GM19452 (cell line): ENCODE measurements at regions not wholly inside any gene's neighbourhood (a gene's known extent, or its start where the extent isn't known, plus 50 kb on each side); places are given as distances from the start of the nearest gene placed in this dataset.

ENCODE experiments used
- ATAC-seq: cut with Tn5 transposase; IDR thresholded peaks from one replicate; pipeline ENCODE4 v1.9.1; 2021; ENCODE audit not compliant: unreplicated experiment

- no peak for ATAC-seq
These were observed 139.2 kb downstream of the LINC00632 start for GRCh38 chrX:140848800-140849199.

- no peak for ATAC-seq
These were observed 141.7 kb upstream of the SPANXB1 start for GRCh38 chrX:140860718-140861117.

GRCh38 chrX:140866446-140866845 lies 135.9 kb upstream of the SPANXB1 start:
- no peak for ATAC-seq

- ATAC-seq: no peak
These were observed 89.8 kb upstream of the SPANXB1 start for GRCh38 chrX:140912606-140913005.

- no peak for ATAC-seq
These were observed 88.4 kb upstream of the SPANXB1 start for GRCh38 chrX:140913802-140914501.

- ATAC-seq: no peak
These were observed 85.5 kb upstream of the SPANXB1 start for GRCh38 chrX:140916872-140917271.

GRCh38 chrX:140917354-140918115 lies 84.9 kb upstream of the SPANXB1 start:
- no peak for ATAC-seq

GRCh38 chrX:140918398-140919038 lies 83.9 kb upstream of the SPANXB1 start:
- ATAC-seq: peak; percentile 92

GRCh38 chrX:140920416-140920815 lies 82.0 kb upstream of the SPANXB1 start:
- ATAC-seq: no peak

GRCh38 chrX:140923118-140923517 lies 79.3 kb upstream of the SPANXB1 start:
- no peak for ATAC-seq

GRCh38 chrX:140928739-140929138 lies 73.7 kb upstream of the SPANXB1 start:
- no peak for ATAC-seq

GRCh38 chrX:140933016-140933415 lies 69.4 kb upstream of the SPANXB1 start:
- no peak for ATAC-seq

GRCh38 chrX:140933874-140934655 lies 68.3 kb upstream of the SPANXB1 start:
- no peak for ATAC-seq

GRCh38 chrX:140943513-140943912 lies 58.9 kb upstream of the SPANXB1 start:
- ATAC-seq: no peak

- ATAC-seq: no peak
These were observed 57.7 kb upstream of the SPANXB1 start for GRCh38 chrX:140944710-140945109.

GRCh38 chrX:140948827-140949226 lies 53.6 kb upstream of the SPANXB1 start:
- no peak for ATAC-seq

- ATAC-seq: no peak
These were observed 53.2 kb upstream of the SPANXB1 start for GRCh38 chrX:140949233-140949632.
